OCI-LY7 (cell line): ENCODE measurements at regions not wholly inside any gene's neighbourhood (a gene's known extent, or its start where the extent isn't known, plus 50 kb on each side); places are given as distances from the start of the nearest gene placed in this dataset.

Experiments
- BruUV-seq: library from RNA; stranded (reverse); fragments of 400-500 nt; replicated peaks from 2 replicates; lab custom pipeline; 2021; lab: Mats Ljungman, UMichigan
- CTCF ChIA-PET: fragments of 300-600 bp; sonication (Branson Sonifier 250); formaldehyde crosslinking; loops from one replicate; lab custom pipeline; 2022; ENCODE audit warnings: antibody characterized with exemption; ENCODE audit not compliant: unreplicated experiment; lab: Charles Lee
- POLR2A ChIA-PET: fragments of 300-600 bp; sonication (Branson Sonifier 250); formaldehyde crosslinking; loops from one replicate; lab custom pipeline; 2022; ENCODE audit warnings: antibody characterized with exemption; lab: Charles Lee
- DNase-seq: peaks from one replicate; pipeline ENCODE4 v3.0.0-alpha.2; 2015; ENCODE audit warnings: low spot score
- H2AFZ ChIP-seq: fragments of 200-600 bp; sonication (generic), shearing (Covaris generic); 2 replicates; pipeline ENCODE4 v1.6.1; 2014; ENCODE audit warnings: mild to moderate bottlenecking, antibody characterized with exemption, low read length, moderate library complexity
- H3K27ac ChIP-seq: fragments of 200-600 bp; sonication (generic); 2 replicates; pipeline ENCODE4 v1.5.1; 2014; ENCODE audit warnings: mixed run types, low read depth, mild to moderate bottlenecking, moderate library complexity, low read length, inconsistent platforms; ENCODE audit not compliant: poor library complexity, severe bottlenecking
- H3K36me3 ChIP-seq: fragments of 200-600 bp; sonication (generic); 2 replicates; pipeline ENCODE4 v1.6.1; 2014; ENCODE audit warnings: mild to moderate bottlenecking, antibody characterized with exemption, low read length, moderate library complexity, mixed read lengths; ENCODE audit not compliant: insufficient read depth
- H3K4me1 ChIP-seq: fragments of 200-600 bp; sonication (generic); 2 replicates; pipeline ENCODE4 v1.5.1; 2014; ENCODE audit warnings: mild to moderate bottlenecking, low read length; ENCODE audit not compliant: insufficient read depth, poor library complexity, severe bottlenecking
- H3K4me2 ChIP-seq: fragments of 200-600 bp; sonication (generic); 2 replicates; pipeline ENCODE4 v1.6.1; 2014; ENCODE audit warnings: mild to moderate bottlenecking, low read length
- H3K4me3 ChIP-seq: fragments of 200-600 bp; sonication (generic); 2 replicates; pipeline ENCODE4 v1.5.1; 2014; ENCODE audit warnings: mild to moderate bottlenecking, low read depth, low read length; ENCODE audit not compliant: poor library complexity, severe bottlenecking
- H3K79me2 ChIP-seq: fragments of 200-600 bp; sonication (generic); 2 replicates; pipeline ENCODE4 v1.6.1; 2016; ENCODE audit warnings: low read depth, mild to moderate bottlenecking, low read length, moderate library complexity, mixed read lengths; ENCODE audit not compliant: insufficient read depth
- H3K9me2 ChIP-seq: fragments of 200-600 bp; sonication (generic); 2 replicates; pipeline ENCODE4 v1.6.1; 2016; ENCODE audit warnings: mild to moderate bottlenecking, low read length, mixed read lengths; ENCODE audit not compliant: insufficient read depth
- H3K9me3 ChIP-seq: fragments of 200-600 bp; sonication (generic); 2 replicates; pipeline ENCODE4 v1.6.1; 2014; ENCODE audit warnings: mild to moderate bottlenecking, mixed run types, low read length, mixed read lengths
- H4K20me1 ChIP-seq: fragments of 200-600 bp; sonication (generic); 2 replicates; pipeline ENCODE4 v1.6.1; 2014; ENCODE audit warnings: mild to moderate bottlenecking, antibody characterized with exemption, low read length, moderate library complexity, mixed read lengths; ENCODE audit not compliant: insufficient read depth
- CTCF ChIP-seq: fragments of 200-600 bp; sonication (generic); conservative IDR thresholded peaks from 2 replicates; pipeline ENCODE4 v1.5.1; 2014; ENCODE audit warnings: mild to moderate bottlenecking, antibody characterized with exemption, low read length, moderate library complexity, mixed read lengths
- EZH2phosphoT487 ChIP-seq: fragments of 200-600 bp; sonication (generic); IDR thresholded peaks from 2 replicates; pipeline ENCODE4 v1.6.1; 2018; ENCODE audit warnings: low read depth, borderline replicate concordance, mild to moderate bottlenecking, mixed run types, antibody characterized with exemption, low read length, moderate library complexity, mixed read lengths
- intact Hi-C: fragments of 100-400 bp; cut with micrococcal nuclease; formaldehyde crosslinking; loops from one replicate; pipeline ENCODE4 v1.10.0; 2022; ENCODE audit not compliant: unreplicated experiment

DNA sequence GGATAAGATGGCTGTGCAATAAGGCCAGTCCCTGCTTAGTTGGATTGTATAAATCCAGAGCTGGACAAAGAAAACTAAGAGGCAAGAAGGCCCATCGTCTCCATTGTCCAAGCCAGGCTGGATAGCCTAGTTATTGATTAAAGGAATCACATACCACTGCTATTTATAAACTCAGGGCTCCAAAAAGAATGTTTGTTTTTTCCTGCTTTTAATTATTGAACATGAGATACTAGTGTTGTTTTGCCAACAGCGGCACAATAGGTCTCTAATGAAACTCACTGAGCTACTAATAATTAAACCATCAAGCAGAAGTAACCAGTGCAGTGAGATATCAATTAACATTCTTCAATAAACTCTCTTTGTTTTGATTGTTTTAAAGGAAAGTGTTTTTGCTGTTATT is 259.7 kb downstream of the INSC start:
- no peak for DNase-seq
- POLR2A ChIA-PET = no interaction called here
- no peak overlapping the region for H3K4me2 ChIP-seq
- H3K36me3 ChIP-seq = no peaks in the 10 kb centered on the region
- no peaks in the 10 kb centered on the region for H3K9me3 ChIP-seq
- no TSS peak for BruUV-seq
- intact Hi-C loops = no loop called here
- TF ChIP-seq CTCF = no peak
- TF ChIP-seq EZH2phosphoT487 = no peak
- H3K27ac ChIP-seq = no peak overlapping the region
- H3K4me1 ChIP-seq = no peaks in the 10 kb centered on the region
- no peak overlapping the region for H2AFZ ChIP-seq
- H3K9me2 ChIP-seq = no peaks in the 10 kb centered on the region
- CTCF ChIA-PET = no interaction called here
- H3K4me3 ChIP-seq = no peak overlapping the region
- no peaks in the 10 kb centered on the region for H4K20me1 ChIP-seq
- H3K79me2 ChIP-seq = no peaks in the 10 kb centered on the region

DNA sequence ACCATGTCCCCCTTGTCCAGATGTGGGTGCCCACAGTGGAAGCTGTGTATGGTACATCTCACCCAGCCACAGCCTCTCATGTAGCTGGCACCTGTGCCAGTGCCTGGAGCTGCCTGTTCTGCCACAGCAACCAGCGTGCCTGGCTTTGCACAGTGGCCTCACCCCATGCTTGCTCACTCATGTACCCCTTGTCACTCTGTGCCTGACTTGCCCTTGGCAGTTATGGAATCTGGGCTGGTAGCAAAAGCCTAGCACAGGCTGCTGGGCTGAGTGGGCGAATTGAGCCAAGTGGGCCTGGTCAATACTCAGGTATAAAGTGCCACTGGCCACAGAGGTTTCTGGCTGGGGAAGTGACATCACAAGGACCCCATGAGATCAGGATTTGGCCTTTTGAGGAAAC is 264.2 kb downstream of the INSC start:
- TF ChIP-seq EZH2phosphoT487 = no peak
- TF ChIP-seq CTCF = no peak
- H3K4me3 ChIP-seq = no peak overlapping the region
- ChIA-PET CTCF (no interaction called here), POLR2A (no interaction called here)
- no peaks in the 10 kb centered on the region for H3K4me1 ChIP-seq
- H3K9me2 ChIP-seq = no peaks in the 10 kb centered on the region
- no peak overlapping the region for H3K27ac ChIP-seq
- no peaks in the 10 kb centered on the region for H3K79me2 ChIP-seq
- intact Hi-C loops = no loop called here
- H3K9me3 ChIP-seq = no peaks in the 10 kb centered on the region
- H4K20me1 ChIP-seq = no peaks in the 10 kb centered on the region
- DNase-seq = no peak
- H2AFZ ChIP-seq = no peak overlapping the region
- no TSS peak for BruUV-seq
- no peaks in the 10 kb centered on the region for H3K36me3 ChIP-seq
- no peak overlapping the region for H3K4me2 ChIP-seq

DNA sequence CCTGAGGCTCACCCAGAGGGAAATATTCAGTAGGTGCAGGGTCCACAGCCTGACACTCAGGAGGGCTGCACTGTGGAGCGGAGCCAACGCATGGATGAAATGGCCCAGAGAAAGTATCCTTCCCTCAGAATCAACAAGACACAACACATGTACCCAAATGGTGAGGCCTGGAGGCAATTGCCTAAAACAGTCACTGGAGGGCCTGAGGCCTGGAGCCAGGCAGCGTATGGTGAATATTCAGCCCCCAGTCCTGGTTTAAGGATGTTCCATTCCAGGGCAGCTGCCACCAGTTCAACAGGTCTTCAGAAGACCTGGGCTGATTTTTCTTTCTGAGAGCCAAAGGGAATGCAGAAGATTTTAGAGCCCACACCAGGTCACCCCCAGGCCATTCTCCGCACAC is 264.8 kb downstream of the INSC start:
- H3K4me2 ChIP-seq = no peak overlapping the region
- ChIA-PET POLR2A (no interaction called here), CTCF (no interaction called here)
- H2AFZ ChIP-seq = no peak overlapping the region
- no peaks in the 10 kb centered on the region for H3K79me2 ChIP-seq
- no TSS peak for BruUV-seq
- no peak overlapping the region for H3K4me3 ChIP-seq
- H3K9me3 ChIP-seq = no peaks in the 10 kb centered on the region
- H3K4me1 ChIP-seq = no peaks in the 10 kb centered on the region
- H4K20me1 ChIP-seq = no peaks in the 10 kb centered on the region
- DNase-seq = no peak
- intact Hi-C loops = no loop called here
- no peak for TF ChIP-seq EZH2phosphoT487
- TF ChIP-seq CTCF = no peak
- H3K27ac ChIP-seq = no peak overlapping the region
- H3K36me3 ChIP-seq = no peaks in the 10 kb centered on the region
- H3K9me2 ChIP-seq = no peaks in the 10 kb centered on the region
